GM23248 (cell line): ENCODE measurements at regions not wholly inside any gene's neighbourhood (a gene's known extent, or its start where the extent isn't known, plus 50 kb on each side); places are given as distances from the start of the nearest gene placed in this dataset.

Source experiments
- EZH2 ChIP-seq: fragments of 200-600 bp; sonication (generic); IDR thresholded peaks from 2 replicates; pipeline ENCODE4 v1.6.1; 2018; ENCODE audit warnings: antibody characterized with exemption, mild to moderate bottlenecking; ENCODE audit not compliant: insufficient read depth, poor library complexity, severe bottlenecking
- EZH2phosphoT487 ChIP-seq: fragments of 200-600 bp; sonication (generic); IDR thresholded peaks from 2 replicates; pipeline ENCODE4 v1.6.1; 2018; ENCODE audit warnings: antibody characterized with exemption, moderate library complexity, mild to moderate bottlenecking, low read depth; ENCODE audit not compliant: insufficient read depth

- TF ChIP-seq EZH2 = no peak
- TF ChIP-seq EZH2phosphoT487 = no peak
These were observed 84.8 kb upstream of the CRIM1 start for GRCh38 chr2:36270758-36271157.
